Nephron (organoid): ENCODE measurements at regions not wholly inside any gene's neighbourhood (a gene's known extent, or its start where the extent isn't known, plus 50 kb on each side); places are given as distances from the start of the nearest gene placed in this dataset.

Source experiments
- H3K27ac Mint-ChIP-seq, 3 experiments: 2 replicates each; pipeline ENCODE4 v1.8.0; 2020; ENCODE audit warnings: mixed read lengths in 3 of 3, mild to moderate bottlenecking in 2 of 3, moderate library complexity in 1 of 3
- H3K27me3 Mint-ChIP-seq: 2 replicates; pipeline ENCODE4 v1.8.0; 2021; ENCODE audit warnings: low read depth, mild to moderate bottlenecking, moderate library complexity, mixed read lengths
- H3K36me3 Mint-ChIP-seq: 2 replicates; pipeline ENCODE4 v1.8.0; 2020; ENCODE audit warnings: low read depth, mixed read lengths
- H3K4me1 Mint-ChIP-seq: 2 replicates; pipeline ENCODE4 v1.8.0; 2020; ENCODE audit warnings: mixed read lengths
- H3K4me3 Mint-ChIP-seq, 3 experiments: 2 replicates each; pipeline ENCODE4 v1.8.0; 2020; ENCODE audit warnings: mild to moderate bottlenecking in 3 of 3, mixed read lengths in 3 of 3, moderate library complexity in 2 of 3
- H3K9me3 Mint-ChIP-seq: 2 replicates; pipeline ENCODE4 v1.8.0; 2020; ENCODE audit warnings: mixed read lengths
- CTCF ChIP-seq, 3 experiments: fragments of 200-600 bp; sonication (generic); IDR thresholded peaks; one replicate each; pipeline ENCODE4 v1.5.0; 2021; ENCODE audit warnings: antibody characterized with exemption in 3 of 3; ENCODE audit not compliant: unreplicated experiment in 3 of 3

- TF ChIP-seq CTCF (IDR thresholded peaks at IDR 0.05; ENCODE audit: unreplicated experiment in 3 of 3) = no peak
- H3K27ac Mint-ChIP-seq = no peak overlapping the region
- peaks cover 3% of the 10 kb centered on the region for H3K9me3 Mint-ChIP-seq
- H3K36me3 Mint-ChIP-seq = no peaks in the 10 kb centered on the region
- no peaks in the 10 kb centered on the region for H3K27me3 Mint-ChIP-seq
- H3K4me3 Mint-ChIP-seq = no peak overlapping the region
- no peaks in the 10 kb centered on the region for H3K4me1 Mint-ChIP-seq
Measured at GRCh38 chr2:83155826-83156225, 1303.3 kb downstream of the SUCLG1 start.

- Mint-ChIP-seq H3K27me3 (no peaks in the 10 kb centered on the region), H3K36me3 (no peaks in the 10 kb centered on the region), H3K4me1 (no peaks in the 10 kb centered on the region), H3K9me3 (no peaks in the 10 kb centered on the region), H3K27ac (no peak overlapping the region), H3K4me3 (no peak overlapping the region)
- TF ChIP-seq CTCF (IDR thresholded peaks at IDR 0.05; ENCODE audit: unreplicated experiment in 3 of 3) = no peak
Measured at GRCh38 chr2:83143946-83144345, 1315.1 kb downstream of the SUCLG1 start.

GRCh38 chr2:83142934-83143333 lies 1316.1 kb downstream of the SUCLG1 start:
- TF ChIP-seq CTCF (IDR thresholded peaks at IDR 0.05; ENCODE audit: unreplicated experiment in 3 of 3) = no peak
- H3K4me3 Mint-ChIP-seq = no peak overlapping the region
- H3K27me3 Mint-ChIP-seq = no peaks in the 10 kb centered on the region
- H3K27ac Mint-ChIP-seq = no peak overlapping the region
- H3K36me3 Mint-ChIP-seq = no peaks in the 10 kb centered on the region
- no peaks in the 10 kb centered on the region for H3K4me1 Mint-ChIP-seq
- H3K9me3 Mint-ChIP-seq = no peaks in the 10 kb centered on the region

GRCh38 chr2:83115606-83116005 lies 1343.5 kb downstream of the SUCLG1 start:
- Mint-ChIP-seq H3K4me1 (no peaks in the 10 kb centered on the region), H3K4me3 (no peak overlapping the region), H3K27me3 (no peaks in the 10 kb centered on the region), H3K9me3 (no peaks in the 10 kb centered on the region), H3K36me3 (no peaks in the 10 kb centered on the region), H3K27ac (no peak overlapping the region)
- TF ChIP-seq CTCF (IDR thresholded peaks at IDR 0.05; ENCODE audit: unreplicated experiment in 3 of 3) = no peak

- no peaks in the 10 kb centered on the region for H3K27me3 Mint-ChIP-seq
- no peaks in the 10 kb centered on the region for H3K9me3 Mint-ChIP-seq
- H3K27ac Mint-ChIP-seq = no peak overlapping the region
- H3K4me1 Mint-ChIP-seq = no peaks in the 10 kb centered on the region
- H3K4me3 Mint-ChIP-seq = no peak overlapping the region
- no peak for TF ChIP-seq CTCF (IDR thresholded peaks at IDR 0.05; ENCODE audit: unreplicated experiment in 3 of 3)
- H3K36me3 Mint-ChIP-seq = no peaks in the 10 kb centered on the region
Measured at GRCh38 chr2:83115155-83115554, 1343.9 kb downstream of the SUCLG1 start.

- Mint-ChIP-seq H3K36me3 (no peaks in the 10 kb centered on the region), H3K27me3 (no peaks in the 10 kb centered on the region), H3K4me1 (no peaks in the 10 kb centered on the region), H3K9me3 (no peaks in the 10 kb centered on the region), H3K27ac (no peak overlapping the region), H3K4me3 (no peak overlapping the region)
- TF ChIP-seq CTCF (IDR thresholded peaks at IDR 0.05; ENCODE audit: unreplicated experiment in 3 of 3) = no peak
Measured at GRCh38 chr2:83113953-83114352, 1345.1 kb downstream of the SUCLG1 start.
